HG03103 (cell line): ENCODE measurements at regions not wholly inside any gene's neighbourhood (a gene's known extent, or its start where the extent isn't known, plus 50 kb on each side); places are given as distances from the start of the nearest gene placed in this dataset.

Experiments used
- ATAC-seq: cut with Tn5 transposase; IDR thresholded peaks from one replicate; pipeline ENCODE4 v1.9.1; 2021; ENCODE audit warnings: low read depth; ENCODE audit not compliant: unreplicated experiment

- no peak for ATAC-seq
Measured at GRCh38 chr2:39512941-39513340, 75.9 kb upstream of the MAP4K3 start.

- peak; percentile 81 for ATAC-seq
Measured at GRCh38 chr2:39513641-39514094, 76.6 kb upstream of the MAP4K3 start.

GRCh38 chr2:39514825-39515224, 77.7 kb upstream of the MAP4K3 start:
- ATAC-seq, result no peak

DNA sequence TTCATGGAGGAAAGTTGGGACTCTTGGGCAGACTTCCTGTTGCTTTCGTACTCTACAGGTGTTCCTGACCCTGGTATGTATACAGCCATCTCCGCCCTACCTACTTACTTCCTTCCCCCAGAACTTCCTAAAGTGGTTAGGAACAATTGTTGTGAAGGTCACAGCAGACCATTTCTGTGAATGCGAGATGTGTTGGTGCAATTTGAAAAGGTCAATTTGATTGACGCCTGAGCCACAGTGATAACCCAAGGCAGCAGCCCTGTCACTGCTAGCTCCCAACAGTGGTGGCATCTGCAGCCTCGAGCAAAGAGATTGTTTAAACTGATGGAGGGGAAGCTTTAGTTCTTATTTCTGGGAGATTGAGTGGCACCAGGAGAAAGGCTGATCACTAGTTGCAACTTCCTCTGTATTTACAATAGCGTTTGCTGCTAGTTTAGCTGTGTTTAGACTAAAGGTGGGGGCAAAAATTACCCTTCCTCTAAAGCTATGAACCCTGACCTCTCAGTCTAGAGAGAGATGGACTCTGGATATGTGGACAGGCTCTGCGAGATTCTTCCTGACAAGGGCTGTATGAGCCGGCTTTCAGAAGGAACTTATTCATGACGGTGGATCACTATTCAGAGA, 78.3 kb upstream of the MAP4K3 start:
- no peak for ATAC-seq

DNA sequence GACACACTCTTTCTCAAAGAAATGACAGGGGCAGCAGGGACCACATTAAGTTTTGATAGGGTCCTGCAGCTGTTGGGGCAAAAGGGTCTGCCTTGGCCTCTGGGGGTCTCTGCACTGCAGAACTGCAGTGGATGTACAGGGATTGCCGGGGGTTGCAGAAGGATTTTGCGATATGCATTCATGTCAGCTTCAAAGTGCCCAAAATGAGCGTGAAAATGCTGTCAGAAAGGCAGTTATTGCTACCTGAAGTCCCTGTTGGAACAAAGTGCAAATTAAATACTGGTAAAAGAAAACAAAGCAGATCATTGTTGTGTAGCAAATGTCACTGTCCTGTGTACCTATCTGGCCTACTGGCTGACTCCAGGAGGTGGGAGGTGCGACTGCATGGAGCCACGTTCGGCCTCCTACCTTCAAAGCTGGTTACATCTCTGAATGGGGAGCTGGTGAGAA, 78.8 kb upstream of the MAP4K3 start:
- ATAC-seq, result no peak

GRCh38 chr2:39516347-39517101, 79.4 kb upstream of the MAP4K3 start:
- ATAC-seq, result no peak

DNA sequence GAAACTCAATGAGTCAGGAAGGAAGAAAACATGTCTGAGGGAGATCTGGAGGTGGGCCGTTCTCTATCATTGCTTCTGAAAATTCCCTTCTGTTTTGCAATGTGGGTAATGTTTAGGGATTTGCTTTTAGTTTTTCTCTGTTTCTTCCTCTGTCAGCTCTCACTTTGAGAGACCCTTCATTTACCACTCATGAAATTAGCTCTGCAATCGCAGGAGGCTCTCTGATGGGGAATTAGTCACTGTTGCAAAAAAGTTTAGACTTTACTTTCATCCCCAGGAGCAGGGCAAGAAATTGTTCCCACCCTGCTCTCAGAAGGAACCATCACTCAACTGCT, 80.0 kb upstream of the MAP4K3 start:
- no peak for ATAC-seq

DNA sequence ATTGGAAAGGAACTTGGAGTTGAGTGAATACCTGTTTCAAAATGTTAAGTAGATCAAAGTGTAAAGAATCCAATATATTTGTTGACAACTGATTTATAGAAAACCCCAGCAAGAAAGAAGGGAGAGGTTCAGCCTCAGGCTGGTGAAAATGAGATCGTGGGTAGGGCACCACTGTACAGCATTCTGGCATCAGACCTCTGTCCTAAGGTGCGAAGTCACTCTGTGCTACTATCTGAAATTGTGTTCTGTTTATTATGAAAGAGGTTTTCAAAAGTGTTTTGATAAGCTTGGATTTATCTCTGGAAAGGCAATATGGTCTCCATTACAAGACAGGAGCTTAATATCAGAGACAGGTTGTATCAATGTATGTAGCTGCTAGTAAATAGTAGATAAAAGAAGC, 80.5 kb upstream of the MAP4K3 start:
- ATAC-seq, result no peak

- no peak for ATAC-seq
Measured at GRCh38 chr2:39519886-39520285, 82.8 kb upstream of the MAP4K3 start.

DNA sequence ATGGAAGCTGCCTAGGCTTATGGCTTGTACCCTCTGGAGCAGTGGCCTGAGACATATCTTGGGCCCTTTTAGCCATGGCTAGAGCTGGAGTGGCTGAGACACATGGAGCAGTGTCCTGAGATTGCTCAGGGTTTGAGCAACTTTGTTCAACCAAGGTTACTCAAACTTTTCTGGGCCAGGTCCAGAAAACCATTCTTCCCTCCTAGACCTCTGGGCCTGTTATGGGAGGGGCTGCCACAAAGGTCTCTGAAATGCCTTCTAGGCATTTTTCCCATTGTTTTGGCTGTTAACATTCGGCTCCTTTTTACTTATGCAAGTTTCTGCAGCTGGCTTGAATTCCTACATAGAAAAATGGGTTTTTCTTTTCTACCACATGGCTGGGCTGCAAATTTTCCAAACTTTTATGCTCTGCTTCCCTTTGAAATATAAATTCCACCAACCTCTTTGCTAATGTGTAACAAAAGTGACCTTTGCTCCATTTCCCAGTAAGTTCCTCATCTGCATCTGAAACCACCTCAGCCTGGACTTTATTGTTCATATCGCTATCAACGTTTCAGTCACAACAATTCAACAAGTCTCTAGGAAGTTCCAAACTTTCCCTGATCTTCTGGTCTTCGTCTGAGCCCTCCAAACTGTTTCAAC, 84.9 kb upstream of the MAP4K3 start:
- ATAC-seq, result no peak

GRCh38 chr2:39522518-39522877, 85.4 kb upstream of the MAP4K3 start:
- ATAC-seq, result no peak

GRCh38 chr2:39523308-39524044, 86.4 kb upstream of the MAP4K3 start:
- no peak for ATAC-seq

- ATAC-seq, result no peak
Measured at GRCh38 chr2:39524061-39524460, 87.0 kb upstream of the MAP4K3 start.

DNA sequence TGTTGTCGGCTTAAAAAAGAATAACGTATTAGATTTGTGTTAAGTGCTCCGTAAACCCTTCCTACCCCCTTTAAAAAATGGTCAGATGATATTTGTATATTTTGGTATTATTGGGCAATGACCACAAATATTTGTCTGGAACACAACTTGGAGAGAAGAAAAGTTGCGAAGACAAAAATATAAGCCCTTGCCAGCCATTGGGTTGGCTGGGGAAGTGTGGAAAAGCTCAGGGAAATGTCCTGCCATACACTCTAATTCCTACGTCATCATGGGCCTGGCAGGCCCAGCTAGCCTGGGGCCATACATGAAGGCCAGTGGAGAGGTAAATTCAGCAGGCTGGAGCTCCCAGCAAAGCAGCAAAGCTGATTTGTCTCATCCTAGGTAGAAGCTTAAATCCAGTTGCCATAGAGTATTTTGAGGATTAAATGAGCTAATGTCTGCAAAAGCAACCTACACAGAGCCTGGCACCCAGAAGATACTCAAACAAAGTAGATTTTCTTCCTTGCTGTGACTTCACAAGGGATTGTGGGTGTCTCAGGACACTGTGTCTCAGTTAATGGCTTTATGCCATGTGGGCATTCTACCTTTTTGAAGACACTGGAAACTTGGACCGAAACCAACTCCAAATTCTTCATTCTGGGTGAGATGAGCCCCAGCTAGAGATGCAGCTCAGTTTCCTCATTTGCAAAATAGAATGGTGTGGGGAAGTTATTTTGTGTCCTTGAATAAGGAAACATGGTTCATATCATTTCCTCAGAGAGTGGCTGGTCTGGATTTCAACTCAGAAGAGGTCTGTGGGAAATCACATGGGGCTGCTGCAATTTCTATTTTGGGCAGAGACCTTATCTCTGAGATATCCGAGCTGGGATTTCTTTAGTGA, 87.9 kb upstream of the MAP4K3 start:
- ATAC-seq, result no peak

DNA sequence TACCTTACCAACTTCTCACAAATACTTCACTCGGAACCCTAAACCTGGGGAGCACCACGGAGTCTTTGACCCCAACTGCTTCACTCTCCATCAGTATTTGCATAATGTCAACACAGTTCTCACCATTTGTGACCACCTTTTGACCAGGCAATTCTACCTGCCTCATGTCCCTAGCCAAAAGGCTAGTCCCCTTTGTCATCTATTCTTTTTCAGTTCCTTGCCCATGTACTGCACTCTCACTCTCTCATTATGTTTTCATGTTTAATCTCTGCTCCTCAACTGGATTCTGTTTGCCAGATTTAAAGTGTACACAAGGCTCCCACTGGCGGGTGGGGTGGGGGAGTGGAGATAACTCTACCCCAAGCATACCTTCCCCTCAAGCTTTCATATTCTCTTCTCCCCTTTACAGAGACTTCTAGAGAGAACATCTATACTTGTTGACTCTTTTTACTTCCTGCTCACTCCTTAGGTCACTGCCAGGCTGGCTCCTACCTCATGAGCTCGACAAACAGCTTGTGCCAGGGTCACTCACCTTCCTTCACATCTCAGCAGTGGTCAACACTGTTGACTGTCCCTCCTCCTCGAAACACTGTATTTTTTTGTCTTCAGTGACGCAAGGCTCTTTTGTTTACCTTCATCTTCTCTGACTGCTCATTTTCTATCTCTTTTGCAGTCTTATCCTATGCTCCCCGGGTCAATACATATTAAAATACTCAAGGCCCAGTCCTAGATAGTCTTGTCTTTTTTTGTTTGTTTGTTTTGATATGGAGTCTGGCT, 88.7 kb upstream of the MAP4K3 start:
- no peak for ATAC-seq

DNA sequence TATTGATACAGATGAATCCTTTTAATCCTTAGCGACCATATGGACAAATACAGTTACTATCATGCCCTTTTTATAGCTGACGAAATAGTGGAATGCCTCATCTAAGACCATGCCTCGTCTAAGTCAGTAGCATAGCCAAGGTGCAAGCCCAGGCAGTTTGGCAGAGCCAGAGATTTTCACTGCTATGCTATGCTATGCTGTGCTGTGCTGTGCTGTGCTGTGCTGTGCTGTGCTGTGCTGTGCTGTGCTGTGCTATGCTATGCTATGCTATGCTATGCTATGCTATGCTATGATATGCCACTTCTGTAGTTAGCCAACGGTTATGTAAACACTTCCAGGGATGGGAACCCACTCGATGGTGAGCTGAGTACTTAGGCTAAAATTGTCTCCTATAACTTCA, 91.6 kb upstream of the MAP4K3 start:
- no peak for ATAC-seq

- no peak for ATAC-seq
Measured at GRCh38 chr2:39529836-39530235, 92.8 kb upstream of the MAP4K3 start.

DNA sequence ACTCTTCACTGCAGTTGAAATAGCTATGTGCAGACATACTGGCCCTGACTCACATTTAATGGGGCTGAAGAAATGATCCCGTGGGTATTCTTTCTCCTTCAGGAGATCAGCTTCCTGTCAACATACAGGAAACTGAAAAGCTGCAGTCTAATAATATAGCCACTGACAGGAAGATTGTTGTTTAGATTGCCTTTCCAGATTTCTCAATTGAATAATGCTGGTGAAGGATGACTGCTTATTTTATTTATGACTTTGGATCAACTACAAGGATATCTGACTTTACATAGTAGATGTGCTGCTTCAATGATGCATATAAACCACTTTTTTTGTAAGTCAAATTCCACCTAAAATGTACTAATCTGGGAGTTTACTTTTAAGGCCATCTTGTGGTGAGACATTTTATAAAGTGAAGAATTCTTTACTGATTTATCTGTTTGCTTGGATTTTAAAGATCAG, 93.4 kb upstream of the MAP4K3 start:
- ATAC-seq, result no peak

GRCh38 chr2:39531220-39531777, 94.2 kb upstream of the MAP4K3 start:
- ATAC-seq, result no peak
